ENCODE measurements at regions not wholly inside any gene's neighbourhood (a gene's known extent, or its start where the extent isn't known, plus 50 kb on each side); places are given as distances from the start of the nearest gene placed in this dataset.

GRCh38 chr20:6665161-6665560, 102.3 kb upstream of the BMP2 start:
- TF ChIP-seq EP300 (IDR thresholded peaks at IDR 0.05; ENCODE audit: borderline replicate concordance in 1 of 2, low read depth in 1 of 2, low read length in 1 of 2) (no peak), POLR2AphosphoS5 (IDR thresholded peaks at IDR 0.05; ENCODE audit: low read depth, low read length) (no peak), CTCF (IDR thresholded peaks at IDR 0.05) (no peak), EZH2phosphoT487 (IDR thresholded peaks at IDR 0.05; ENCODE audit: borderline replicate concordance, low read depth) (no peak), MEF2A (IDR thresholded peaks at IDR 0.05; ENCODE audit: borderline replicate concordance, low read depth) (no peak), SMC3 (IDR thresholded peaks at IDR 0.05; ENCODE audit: low read depth, low read length) (no peak), RAD21 (IDR thresholded peaks at IDR 0.05; ENCODE audit: low read length) (no peak), MXI1 (IDR thresholded peaks at IDR 0.05; ENCODE audit: low read depth, low read length) (no peak), USF2 (IDR thresholded peaks at IDR 0.05; ENCODE audit: borderline replicate concordance, low read depth, low read length) (no peak), TCF12 (IDR thresholded peaks at IDR 0.05) (no peak), JUND (IDR thresholded peaks at IDR 0.05) (no peak), RCOR1 (IDR thresholded peaks at IDR 0.05; ENCODE audit: low read length) (no peak), CHD2 (IDR thresholded peaks at IDR 0.05; ENCODE audit: low read length, partially characterized antibody) (no peak), NFIC (IDR thresholded peaks at IDR 0.05; ENCODE audit: borderline replicate concordance) (no peak)

Measured in SK-N-SH (cell line).